H9 (cell line): ENCODE measurements at regions not wholly inside any gene's neighbourhood (a gene's known extent, or its start where the extent isn't known, plus 50 kb on each side); places are given as distances from the start of the nearest gene placed in this dataset.

Experiments used
- DNase-seq: peaks from one replicate; pipeline ENCODE4 v3.0.0-alpha.2; 2017
- H2AFZ ChIP-seq: one replicate; pipeline ENCODE4 v1.6.1; 2013; ENCODE audit warnings: mild to moderate bottlenecking, low read length, control low read depth, moderate library complexity
- H2AK5ac ChIP-seq: 2 replicates; pipeline ENCODE4 v1.6.1; 2013; ENCODE audit warnings: low read length, control low read depth, mixed read lengths; ENCODE audit not compliant: insufficient read length
- H2BK120ac ChIP-seq: one replicate; pipeline ENCODE4 v1.6.1; 2013; ENCODE audit warnings: low read depth, mild to moderate bottlenecking, low read length, control low read depth, inconsistent platforms; ENCODE audit not compliant: poor library complexity, severe bottlenecking
- H2BK12ac ChIP-seq: 2 replicates; pipeline ENCODE4 v1.6.1; 2013; ENCODE audit warnings: low read length, control low read depth, mixed read lengths, low read depth; ENCODE audit not compliant: insufficient read length
- H2BK15ac ChIP-seq: 2 replicates; pipeline ENCODE4 v1.6.1; 2013; ENCODE audit warnings: low read depth, low read length, control low read depth
- H2BK20ac ChIP-seq: one replicate; pipeline ENCODE4 v1.6.1; 2013; ENCODE audit warnings: low read depth, mild to moderate bottlenecking, low read length, control low read depth, inconsistent platforms; ENCODE audit not compliant: poor library complexity, severe bottlenecking
- H2BK5ac ChIP-seq: 2 replicates; pipeline ENCODE4 v1.6.1; 2013; ENCODE audit warnings: low read length, control low read depth, mixed read lengths; ENCODE audit not compliant: insufficient read length
- H3K14ac ChIP-seq: 2 replicates; pipeline ENCODE4 v1.6.1; 2013; ENCODE audit warnings: low read length, control low read depth; ENCODE audit not compliant: insufficient read depth
- H3K18ac ChIP-seq: 2 replicates; pipeline ENCODE4 v1.6.1; 2013; ENCODE audit warnings: low read depth, mild to moderate bottlenecking, mixed read lengths, low read length, control low read depth; ENCODE audit not compliant: insufficient read length
- H3K23ac ChIP-seq: 2 replicates; pipeline ENCODE4 v1.6.1; 2013; ENCODE audit warnings: low read length, control low read depth, mixed read lengths, low read depth; ENCODE audit not compliant: insufficient read length
- H3K23me2 ChIP-seq: 2 replicates; pipeline ENCODE4 v1.6.1; 2013; ENCODE audit warnings: low read depth, mild to moderate bottlenecking, mixed read lengths, low read length, control low read depth; ENCODE audit not compliant: insufficient read length, poor library complexity, severe bottlenecking
- H3K27ac ChIP-seq: 2 replicates; pipeline ENCODE4 v1.5.1; 2013; ENCODE audit warnings: low read length, control low read depth, mixed read lengths, low read depth; ENCODE audit not compliant: insufficient read length
- H3K27me3 ChIP-seq: 2 replicates; pipeline ENCODE4 v1.6.1; 2013; ENCODE audit warnings: low read length, control low read depth, inconsistent platforms; ENCODE audit not compliant: insufficient read depth
- H3K4ac ChIP-seq: 2 replicates; pipeline ENCODE4 v1.6.1; 2013; ENCODE audit warnings: low read depth, mild to moderate bottlenecking, control low read depth, inconsistent platforms, low read length, moderate library complexity
- H3K4me1 ChIP-seq: 2 replicates; pipeline ENCODE4 v1.6.1; 2013; ENCODE audit warnings: low read length, control low read depth, inconsistent platforms; ENCODE audit not compliant: insufficient read depth
- H3K4me2 ChIP-seq: 2 replicates; pipeline ENCODE4 v1.6.1; 2013; ENCODE audit warnings: low read length, control low read depth, mixed read lengths; ENCODE audit not compliant: insufficient read length, insufficient read depth
- H3K56ac ChIP-seq: 2 replicates; pipeline ENCODE4 v1.6.1; 2013; ENCODE audit warnings: low read depth, mild to moderate bottlenecking, mixed read lengths, low read length, control low read depth; ENCODE audit not compliant: insufficient read length
- H3K79me1 ChIP-seq: 2 replicates; pipeline ENCODE4 v1.6.1; 2013; ENCODE audit warnings: low read depth, mild to moderate bottlenecking, moderate library complexity, low read length, control low read depth, inconsistent platforms; ENCODE audit not compliant: insufficient read depth, poor library complexity, severe bottlenecking
- H3K79me2 ChIP-seq: 2 replicates; pipeline ENCODE4 v1.6.1; 2013; ENCODE audit warnings: low read length, control low read depth, inconsistent platforms; ENCODE audit not compliant: insufficient read depth
- H3K9ac ChIP-seq: 2 replicates; pipeline ENCODE4 v1.6.1; 2013; ENCODE audit warnings: low read length, control low read depth, mixed read lengths; ENCODE audit not compliant: insufficient read length; ENCODE audit errors: extremely low read depth
- H3K9me3 ChIP-seq: one replicate; pipeline ENCODE4 v1.6.1; 2013; ENCODE audit warnings: low read depth, low read length, inconsistent platforms; ENCODE audit not compliant: control insufficient read depth
- H3T11ph ChIP-seq: one replicate; pipeline ENCODE4 v1.6.1; 2013; ENCODE audit warnings: mild to moderate bottlenecking, low read length, control low read depth, inconsistent platforms
- H4K20me1 ChIP-seq: one replicate; pipeline ENCODE4 v1.6.1; 2013; ENCODE audit not compliant: control insufficient read depth, insufficient read length, insufficient read depth
- H4K5ac ChIP-seq: 2 replicates; pipeline ENCODE4 v1.6.1; 2013; ENCODE audit warnings: low read depth, mild to moderate bottlenecking, mixed read lengths, low read length, control low read depth; ENCODE audit not compliant: insufficient read length
- H4K8ac ChIP-seq: replicated peaks from 2 replicates; pipeline ENCODE4 v1.6.1; 2013; ENCODE audit warnings: low read length, control low read depth, mixed read lengths, low read depth; ENCODE audit not compliant: insufficient read length
- H4K91ac ChIP-seq: 2 replicates; pipeline ENCODE4 v1.6.1; 2013; ENCODE audit warnings: low read depth, mild to moderate bottlenecking, moderate library complexity, mixed read lengths, low read length, control low read depth; ENCODE audit not compliant: insufficient read length
- H3K27ac Mint-ChIP-seq, 3 experiments: 2 replicates in 2 of 3; 3 replicates in 1 of 3; pipeline ENCODE4 v1.8.0; 2020 to 2021; ENCODE audit warnings: mixed read lengths in 3 of 3, mild to moderate bottlenecking in 1 of 3, moderate library complexity in 1 of 3
- H3K27me3 Mint-ChIP-seq: 2 replicates; pipeline ENCODE4 v1.8.0; 2021; ENCODE audit warnings: low read depth, mild to moderate bottlenecking, moderate library complexity, mixed read lengths
- H3K36me3 Mint-ChIP-seq, 3 experiments: 2 replicates in 2 of 3; 3 replicates in 1 of 3; pipeline ENCODE4 v1.8.0; 2020 to 2021; ENCODE audit warnings: low read depth in 3 of 3, mixed read lengths in 3 of 3; ENCODE audit not compliant: insufficient read depth in 1 of 3
- H3K4me1 Mint-ChIP-seq, 2 experiments: 2 replicates each; pipeline ENCODE4 v1.8.0; 2020; ENCODE audit warnings: mixed read lengths in 2 of 2
- H3K4me3 Mint-ChIP-seq, 2 experiments: 2 replicates in 1 of 2; 3 replicates in 1 of 2; pipeline ENCODE4 v1.8.0; 2020 to 2021; ENCODE audit warnings: mild to moderate bottlenecking in 2 of 2, mixed read lengths in 2 of 2, moderate library complexity in 1 of 2
- H3K9me3 Mint-ChIP-seq, 2 experiments: 2 replicates in 1 of 2; 3 replicates in 1 of 2; pipeline ENCODE4 v1.8.0; 2020; ENCODE audit warnings: mild to moderate bottlenecking in 2 of 2, mixed read lengths in 2 of 2, moderate library complexity in 1 of 2
- WGBS: extraction: QIAGEN DNeasy Blood & Tissue Kit; methylation state at CpG from one replicate; pipeline ENCODE4 v1.1.7; 2013; ENCODE audit warnings: missing lambda C conversion rate, low lambda C conversion rate, mixed read lengths; ENCODE audit not compliant: insufficient read length; ENCODE audit errors: extremely low coverage; 5-methylcytosine and 5-hydroxymethylcytosine counted together
- TF ChIP-seq, protein P1 (sequence below): fragments of 200-600 bp; sonication (generic); conservative IDR thresholded peaks from 3 replicates; pipeline ENCODE4 v1.8.0; 2021; ENCODE audit warnings: antibody characterized with exemption, mild to moderate bottlenecking

DNA sequence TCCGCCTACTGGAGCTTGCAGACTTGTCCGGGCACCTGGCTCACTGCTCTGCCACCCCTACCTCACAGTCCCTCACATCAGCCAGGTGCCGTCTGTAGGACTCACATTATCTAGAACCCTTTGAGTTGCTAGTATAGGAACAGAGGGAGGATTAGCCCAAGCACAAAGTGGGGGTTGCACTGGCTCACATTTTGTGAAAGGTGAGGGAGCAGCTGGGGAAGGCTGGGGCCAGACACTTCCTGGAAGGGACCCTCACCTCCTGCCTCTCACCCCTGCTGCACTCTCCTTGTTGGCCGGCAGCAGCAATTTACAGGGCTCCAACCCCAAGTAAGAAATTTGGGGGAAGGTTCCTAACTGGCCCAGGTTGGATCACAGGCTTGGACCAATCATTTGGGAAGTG, 1031.6 kb downstream of the BCL11B start:
- TF ChIP-seq, protein P1, sequence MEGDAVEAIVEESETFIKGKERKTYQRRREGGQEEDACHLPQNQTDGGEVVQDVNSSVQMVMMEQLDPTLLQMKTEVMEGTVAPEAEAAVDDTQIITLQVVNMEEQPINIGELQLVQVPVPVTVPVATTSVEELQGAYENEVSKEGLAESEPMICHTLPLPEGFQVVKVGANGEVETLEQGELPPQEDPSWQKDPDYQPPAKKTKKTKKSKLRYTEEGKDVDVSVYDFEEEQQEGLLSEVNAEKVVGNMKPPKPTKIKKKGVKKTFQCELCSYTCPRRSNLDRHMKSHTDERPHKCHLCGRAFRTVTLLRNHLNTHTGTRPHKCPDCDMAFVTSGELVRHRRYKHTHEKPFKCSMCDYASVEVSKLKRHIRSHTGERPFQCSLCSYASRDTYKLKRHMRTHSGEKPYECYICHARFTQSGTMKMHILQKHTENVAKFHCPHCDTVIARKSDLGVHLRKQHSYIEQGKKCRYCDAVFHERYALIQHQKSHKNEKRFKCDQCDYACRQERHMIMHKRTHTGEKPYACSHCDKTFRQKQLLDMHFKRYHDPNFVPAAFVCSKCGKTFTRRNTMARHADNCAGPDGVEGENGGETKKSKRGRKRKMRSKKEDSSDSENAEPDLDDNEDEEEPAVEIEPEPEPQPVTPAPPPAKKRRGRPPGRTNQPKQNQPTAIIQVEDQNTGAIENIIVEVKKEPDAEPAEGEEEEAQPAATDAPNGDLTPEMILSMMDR = no peak
- Histone ChIP-seq H3K27ac (no peak overlapping the region), H3K79me2 (no peaks in the 10 kb centered on the region), H3K79me1 (no peaks in the 10 kb centered on the region), H3K4me1 (no peaks in the 10 kb centered on the region), H3K23ac (no peak overlapping the region), H3K9ac (no peak overlapping the region), H3K4ac (no peak overlapping the region), H2BK120ac (no peak overlapping the region), H2BK15ac (no peak overlapping the region), H3K56ac (no peak overlapping the region), H3K9me3 (no peaks in the 10 kb centered on the region), H3K23me2 (no peaks in the 10 kb centered on the region), H4K5ac (no peak overlapping the region), H2BK12ac (no peak overlapping the region), H4K91ac (no peak overlapping the region), H4K8ac (no peak overlapping the region), H2BK20ac (no peak overlapping the region), H4K20me1 (no peaks in the 10 kb centered on the region), H3K27me3 (no peaks in the 10 kb centered on the region), H2AK5ac (no peak overlapping the region), H3K14ac (no peak overlapping the region), H3K18ac (no peak overlapping the region), H3K4me2 (no peak overlapping the region), H2BK5ac (no peak overlapping the region), H3T11ph (no peak overlapping the region), H2AFZ (no peak overlapping the region)
- Mint-ChIP-seq H3K36me3 (peaks cover 0 to 6% (median 0%) of the 10 kb centered on the region in 3 experiments; a peak in 3 of 7 replicates), H3K27me3 (no peaks in the 10 kb centered on the region; the same call in 1 of the 2 replicates), H3K4me1 (no peaks in the 10 kb centered on the region), H3K4me3 (no peak overlapping the region), H3K9me3 (peaks cover 7 to 8% of the 10 kb centered on the region in 2 experiments; a peak in 4 of 5 replicates), H3K27ac (no peak overlapping the region; a peak in 1 of 7 replicates)
- DNase-seq = no peak
- WGBS = no CpG with 5 or more reads among the region's 4 CpGs
